Astrocyte of the hippocampus (primary cell): ENCODE measurements at regions not wholly inside any gene's neighbourhood (a gene's known extent, or its start where the extent isn't known, plus 50 kb on each side); places are given as distances from the start of the nearest gene placed in this dataset.

Experiments used
- DNase-seq: peaks from one replicate; pipeline ENCODE4 v3.0.0; 2011; ENCODE audit warnings: low read depth, low spot score

GRCh38 chr2:152875701-152876695 is 157.6 kb downstream of the ARL6IP6 start:
- DNase-seq = no peak

- no peak for DNase-seq
Observed at GRCh38 chr2:152874955-152875354, 156.5 kb downstream of the ARL6IP6 start.

- DNase-seq = no peak
Observed at GRCh38 chr2:152870239-152870638, 151.8 kb downstream of the ARL6IP6 start.

GRCh38 chr2:152867397-152867796 is 149.0 kb downstream of the ARL6IP6 start:
- DNase-seq = no peak

GRCh38 chr2:152864601-152865149 is 146.3 kb downstream of the ARL6IP6 start:
- no peak for DNase-seq

- DNase-seq = no peak
Observed at GRCh38 chr2:152863826-152864225, 145.4 kb downstream of the ARL6IP6 start.

GRCh38 chr2:152861349-152861942 is 143.0 kb downstream of the ARL6IP6 start:
- peak; percentile 33 for DNase-seq

GRCh38 chr2:152858594-152859265 is 140.3 kb downstream of the ARL6IP6 start:
- no peak for DNase-seq

GRCh38 chr2:152846697-152847470 is 128.5 kb downstream of the ARL6IP6 start:
- peak; percentile 62 for DNase-seq

- DNase-seq = no peak
Observed at GRCh38 chr2:152835674-152836073, 117.3 kb downstream of the ARL6IP6 start.

GRCh38 chr2:152827944-152828343 is 109.5 kb downstream of the ARL6IP6 start:
- DNase-seq = no peak

- DNase-seq = peak; percentile 44
Observed at GRCh38 chr2:152826581-152827279, 108.3 kb downstream of the ARL6IP6 start.

- DNase-seq = peak; percentile 80
Observed at GRCh38 chr2:152825834-152826233, 107.4 kb downstream of the ARL6IP6 start.

- no peak for DNase-seq
Observed at GRCh38 chr2:152823905-152824304, 105.5 kb downstream of the ARL6IP6 start.

- DNase-seq = no peak
Observed at GRCh38 chr2:152822676-152823075, 104.3 kb downstream of the ARL6IP6 start.

GRCh38 chr2:152820048-152820447 is 101.6 kb downstream of the ARL6IP6 start:
- no peak for DNase-seq

- no peak for DNase-seq
Observed at GRCh38 chr2:152815634-152816257, 97.3 kb downstream of the ARL6IP6 start.

GRCh38 chr2:152814475-152815030 is 96.1 kb downstream of the ARL6IP6 start:
- no peak for DNase-seq

GRCh38 chr2:152813351-152813750 is 94.9 kb downstream of the ARL6IP6 start:
- DNase-seq = no peak
